ENCODE measurements at regions not wholly inside any gene's neighbourhood (a gene's known extent, or its start where the extent isn't known, plus 50 kb on each side); places are given as distances from the start of the nearest gene placed in this dataset.

DNA sequence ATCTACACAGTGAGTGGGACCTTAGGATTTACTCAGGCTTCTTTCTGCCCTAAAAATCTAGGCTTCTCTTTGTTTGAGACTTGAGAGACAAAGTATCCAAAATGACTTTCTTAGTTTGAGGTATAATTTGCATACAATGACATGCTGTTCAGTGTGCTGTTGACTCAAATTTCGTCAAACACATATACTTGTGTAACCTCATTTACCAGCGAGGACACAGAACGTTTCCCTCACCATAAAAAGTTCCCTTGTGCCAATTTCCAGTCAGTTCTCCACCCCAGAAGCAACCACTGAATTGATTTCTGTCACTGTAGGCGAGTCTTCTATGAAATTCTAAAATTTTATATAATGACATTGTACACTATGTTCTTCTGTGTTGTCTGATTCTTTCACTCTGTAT lies 68.0 kb upstream of the MAF start:
- no peak for DNase-seq

DNA sequence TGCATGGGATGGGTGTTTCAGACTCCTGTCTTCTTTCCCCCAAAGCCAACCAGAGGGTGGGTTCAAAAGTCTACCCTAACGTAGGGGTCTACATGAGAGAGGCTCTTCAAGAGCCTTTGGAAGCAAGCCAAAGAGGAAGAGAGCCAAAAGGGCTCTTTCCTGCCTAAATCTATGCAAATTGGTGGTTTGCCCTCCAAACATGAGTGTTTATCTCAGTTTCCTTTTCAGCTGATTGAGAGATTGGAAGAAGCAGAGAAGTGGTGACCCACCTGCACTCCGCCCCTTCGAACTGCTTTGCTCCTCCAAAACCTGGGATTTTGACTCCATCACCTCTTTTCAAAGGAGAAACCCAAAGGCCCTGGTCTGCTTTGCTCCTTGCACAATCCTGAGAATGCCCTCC lies 65.4 kb upstream of the MAF start:
- DNase-seq = no peak

DNA sequence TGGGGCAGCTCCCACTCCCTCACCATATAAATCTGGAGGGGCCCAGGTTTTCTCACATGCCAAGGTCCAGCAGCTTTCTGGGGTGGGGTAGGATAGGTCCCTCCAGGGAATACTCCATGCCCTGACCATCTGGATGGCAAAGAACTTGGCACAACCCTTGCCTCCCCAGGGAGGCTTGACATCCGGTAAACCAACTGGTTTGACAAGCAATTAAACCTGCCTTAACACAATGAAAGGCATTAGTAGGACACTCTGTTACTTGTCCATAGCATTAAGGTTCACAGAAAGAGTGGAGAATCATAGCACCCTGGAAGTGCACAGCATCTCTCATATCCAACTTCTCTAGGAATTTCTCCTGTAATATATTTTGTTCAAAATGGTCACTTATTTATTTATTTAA lies 63.9 kb upstream of the MAF start:
- no peak for DNase-seq

DNA sequence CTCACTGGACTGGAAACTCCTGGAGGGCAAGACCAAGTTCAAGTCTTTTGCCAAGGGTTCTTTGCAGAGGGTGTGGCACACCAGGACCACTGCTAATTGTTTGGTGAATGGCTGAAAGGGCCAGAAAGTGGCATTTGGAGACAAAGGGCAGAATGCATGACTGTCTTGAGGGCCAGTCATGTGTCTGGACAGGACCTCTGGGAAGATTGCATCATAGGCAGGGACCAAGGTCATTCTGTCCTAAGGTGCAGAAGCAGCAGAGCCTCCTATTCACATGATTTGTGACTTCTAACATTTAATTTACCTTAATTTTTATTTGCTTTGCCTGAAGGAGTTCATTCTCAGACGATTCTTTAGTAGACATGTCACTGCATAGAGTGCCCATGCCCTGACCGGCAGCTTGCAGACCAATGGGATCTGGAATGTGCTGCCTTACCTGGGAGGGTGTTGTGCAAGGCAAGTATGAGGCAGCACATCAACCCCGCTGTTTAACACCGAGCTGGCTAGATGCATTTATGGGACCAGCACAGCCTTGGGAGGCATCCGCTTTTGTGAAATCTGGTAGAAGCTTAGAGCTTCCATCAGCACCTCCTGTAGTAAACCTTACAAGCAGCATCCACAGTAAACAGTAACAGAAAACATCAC lies 62.3 kb upstream of the MAF start:
- no peak for DNase-seq

DNA sequence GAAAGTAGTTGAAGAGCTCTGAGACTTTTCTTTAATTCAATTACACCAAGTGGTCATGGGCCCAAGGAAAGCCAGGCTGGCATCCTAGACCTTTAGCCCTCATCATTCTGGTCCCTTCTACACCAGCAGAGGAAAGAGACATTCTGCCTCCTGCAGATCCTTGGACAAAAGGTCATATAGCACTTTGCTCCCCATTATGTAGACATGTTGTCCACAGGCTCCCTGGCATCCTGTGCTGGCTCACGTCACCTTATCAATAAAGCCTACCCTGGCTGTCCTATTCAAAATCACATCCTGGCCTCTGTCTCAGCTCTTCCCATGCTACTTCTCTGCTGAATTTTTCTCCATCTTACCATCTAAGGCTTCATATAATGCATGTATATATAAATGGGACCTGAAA lies 61.6 kb upstream of the MAF start:
- DNase-seq = no peak

DNA sequence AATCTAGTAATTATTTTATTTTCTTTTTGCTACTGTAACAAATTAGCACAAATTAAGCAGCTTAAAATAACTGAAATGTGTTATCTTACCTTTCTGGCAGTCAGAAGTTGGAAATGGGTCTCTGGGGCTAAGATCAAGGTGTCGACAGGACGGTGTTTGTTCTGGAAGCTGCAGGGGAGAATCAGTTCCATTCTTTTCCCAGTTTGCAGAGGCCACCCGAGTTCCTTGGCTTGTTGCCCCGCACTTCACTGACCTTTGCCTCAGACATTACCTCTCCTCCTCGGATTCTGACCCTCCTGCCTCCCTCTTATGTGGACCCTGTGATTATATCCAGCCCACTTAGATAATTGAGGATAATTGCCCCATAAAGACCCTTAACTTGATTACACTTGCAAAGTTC lies 61.0 kb upstream of the MAF start:
- no peak for DNase-seq

DNA sequence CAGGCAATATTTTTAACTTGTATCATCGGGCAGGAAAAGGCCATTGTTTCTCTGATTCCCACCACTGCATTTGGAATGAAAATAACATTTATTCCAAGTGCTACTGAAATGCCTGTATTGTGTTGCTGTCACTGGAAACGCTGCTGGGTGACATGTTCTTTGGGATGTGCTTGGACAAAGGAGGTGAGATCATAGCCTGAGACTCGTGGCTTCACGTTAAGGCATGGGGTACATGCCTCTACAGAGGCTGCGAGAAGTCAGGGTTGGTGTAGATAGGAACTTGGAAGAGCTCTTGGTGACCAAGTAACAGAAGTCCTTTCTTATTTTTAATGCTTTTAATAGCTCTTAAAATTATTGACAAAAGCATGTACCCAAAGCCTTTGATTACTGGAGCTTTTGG lies 58.8 kb upstream of the MAF start:
- DNase-seq = no peak

DNA sequence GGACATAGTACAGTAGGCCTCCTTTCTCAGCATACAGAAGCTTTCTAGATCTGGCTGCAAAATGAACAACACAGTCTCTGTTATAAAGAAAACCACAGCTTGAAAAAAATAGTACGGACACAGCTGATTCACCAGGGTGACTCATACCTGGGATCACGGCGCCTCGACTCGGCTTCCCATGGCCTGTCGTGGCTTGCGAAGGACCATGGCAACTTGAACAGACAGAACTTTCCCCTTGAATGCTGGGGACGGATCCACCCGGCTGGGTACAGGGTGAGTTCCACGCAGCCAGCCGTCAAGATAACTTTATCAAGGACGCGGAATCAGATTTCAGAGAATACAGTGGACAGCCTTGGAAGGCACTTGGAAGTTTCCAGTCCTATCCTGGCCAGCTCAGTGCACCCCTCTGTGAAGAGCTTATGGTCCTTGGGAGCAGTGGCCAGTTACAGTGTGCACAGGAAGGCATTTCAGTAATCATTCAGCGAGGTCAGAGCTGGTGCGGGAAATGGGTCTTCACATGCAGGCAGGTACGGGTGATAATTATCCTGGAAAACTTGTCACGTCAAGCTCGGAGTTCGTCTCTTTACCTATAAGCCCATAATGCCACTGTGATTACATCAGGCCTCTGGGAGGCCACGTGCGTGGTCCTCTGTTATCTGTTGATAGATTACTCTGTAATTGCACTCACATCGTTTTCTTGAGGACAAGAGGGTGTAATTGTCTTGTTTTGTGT lies 57.9 kb upstream of the MAF start:
- DNase-seq = no peak

DNA sequence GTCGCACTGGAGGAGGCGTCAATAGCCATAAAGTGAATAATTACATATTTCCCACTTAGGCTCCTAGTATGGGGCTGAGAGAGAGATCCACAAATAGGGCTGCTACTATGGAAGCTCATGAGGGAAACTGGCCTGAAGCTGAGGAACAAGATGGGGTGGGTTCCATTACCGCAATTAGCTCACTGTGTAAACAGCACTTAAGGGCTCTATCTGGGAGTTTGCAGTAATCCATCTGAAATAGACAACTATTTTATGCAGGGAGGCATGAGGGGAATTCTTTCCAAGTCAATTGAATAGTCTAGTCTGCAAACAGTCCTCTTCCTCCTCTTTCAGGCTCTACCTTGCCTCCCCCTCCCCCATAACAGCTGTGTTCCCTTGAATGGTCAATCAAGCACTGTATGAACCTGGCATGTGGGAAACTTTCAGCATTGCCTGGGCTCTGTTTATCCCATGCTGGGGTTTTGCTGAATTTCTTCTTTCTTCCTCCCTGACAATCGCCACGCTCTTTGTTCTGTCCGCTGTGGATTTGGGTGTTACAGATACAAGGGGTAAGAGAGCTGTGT lies 56.1 kb upstream of the MAF start:
- no peak for DNase-seq

DNA sequence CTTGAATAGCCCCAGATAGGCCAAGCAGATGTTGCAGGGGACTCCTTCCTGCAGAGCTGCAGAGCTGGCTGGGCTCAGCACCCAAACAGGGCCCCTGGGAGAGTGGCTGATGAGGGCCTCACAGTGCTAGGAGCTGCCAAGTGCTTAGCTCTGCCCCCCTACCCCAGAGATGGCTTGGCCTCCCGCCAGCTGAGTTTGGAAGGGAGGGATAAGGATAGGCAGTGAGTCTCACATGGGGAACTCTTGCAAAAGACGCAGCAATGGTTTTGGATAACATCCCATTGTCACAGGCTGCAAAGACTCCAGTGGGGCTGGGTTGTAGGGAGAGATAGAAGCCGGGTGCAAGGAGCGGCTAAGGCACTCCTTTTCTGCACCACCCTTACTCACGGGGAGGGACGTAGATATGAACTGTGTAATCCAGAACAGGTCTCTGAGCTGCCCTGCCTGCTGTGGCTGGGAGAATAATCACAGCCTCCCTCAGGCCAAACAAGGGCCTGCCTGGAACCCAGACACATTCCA lies 52.9 kb upstream of the MAF start:
- peak; percentile 45 for DNase-seq

DNA sequence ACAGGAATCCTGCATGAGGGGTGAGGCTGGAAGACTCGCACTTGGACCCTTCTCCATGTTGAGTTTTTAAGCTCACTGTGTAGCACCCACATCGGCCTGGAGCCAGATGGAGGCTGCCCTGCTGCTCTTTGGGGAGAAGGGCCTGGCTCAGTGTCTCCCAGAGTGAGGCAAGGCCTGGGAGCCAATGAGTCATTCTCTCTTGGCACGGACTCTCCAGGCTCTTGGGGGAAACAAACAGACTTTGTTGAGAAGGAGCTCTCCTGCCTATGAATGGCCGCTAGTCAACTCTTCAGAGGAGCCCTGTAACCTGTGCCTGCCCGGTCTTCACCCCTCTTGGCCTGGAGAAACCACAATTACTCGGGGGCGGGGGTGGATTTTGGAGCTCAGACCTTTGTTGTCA lies 50.8 kb upstream of the MAF start:
- DNase-seq = no peak
